HEK293 (cell line): ENCODE measurements at regions not wholly inside any gene's neighbourhood (a gene's known extent, or its start where the extent isn't known, plus 50 kb on each side); places are given as distances from the start of the nearest gene placed in this dataset.

Source experiments
- CTCF ChIA-PET: fragments of 350-600 bp; formaldehyde crosslinking; extraction: SDS; loops from one replicate; lab custom pipeline; 2021; ENCODE audit warnings: antibody characterized with exemption; lab: Yijun Ruan, JAX
- POLR2A ChIA-PET: fragments of 300-600 bp; formaldehyde crosslinking; extraction: SDS; loops from one replicate; lab custom pipeline; 2020; ENCODE audit warnings: antibody characterized with exemption, inconsistent platforms; lab: Yijun Ruan, JAX
- H3K27ac ChIP-seq: fragments of 200-500 bp; sonication (Bioruptor generic); 2 replicates; pipeline ENCODE4 v1.5.1; 2014; ENCODE audit warnings: low read depth, low read length, control low read depth, inconsistent platforms; ENCODE audit errors: extremely low read depth
- H3K36me3 ChIP-seq, 2 experiments: fragments of 200-500 bp in 1 of 2; sonication (Bioruptor generic) in 1 of 2; 1 replicate in 1 of 2; 2 replicates in 1 of 2; pipeline ENCODE4 v1.5.1; 2014 to 2017; ENCODE audit warnings: inconsistent platforms in 2 of 2, low read length in 2 of 2; ENCODE audit not compliant: control insufficient read depth in 2 of 2, insufficient read depth in 1 of 2
- H3K4me1 ChIP-seq: fragments of 200-500 bp; sonication (Bioruptor generic); 2 replicates; pipeline ENCODE4 v1.5.1; 2014; ENCODE audit warnings: mild to moderate bottlenecking, low read length, inconsistent platforms; ENCODE audit not compliant: control insufficient read depth, insufficient read depth
- H3K4me3 ChIP-seq: 2 replicates; pipeline ENCODE4 v1.5.1; 2011; ENCODE audit warnings: low read depth, mild to moderate bottlenecking, control low read depth, low read length, moderate library complexity
- H3K9me3 ChIP-seq: fragments of 200-500 bp; sonication (Bioruptor generic); 2 replicates; pipeline ENCODE4 v1.5.1; 2014; ENCODE audit warnings: low read depth, low read length, inconsistent platforms; ENCODE audit not compliant: control insufficient read depth, insufficient read depth
- GLIS2 ChIP-seq: fragments of 450-650 bp; formaldehyde crosslinking; IDR thresholded peaks from 2 replicates; pipeline ENCODE4 v1.5.1; 2016; ENCODE audit warnings: missing biosample characterization, missing genetic modification characterization
- PATZ1 ChIP-seq: fragments of 450-650 bp; formaldehyde crosslinking; IDR thresholded peaks from 2 replicates; pipeline ENCODE4 v1.5.1; 2016; ENCODE audit warnings: missing biosample characterization, missing genetic modification characterization
- PRDM6 ChIP-seq: fragments of 450-650 bp; formaldehyde crosslinking; IDR thresholded peaks from 2 replicates; pipeline ENCODE4 v1.5.1; 2017; ENCODE audit warnings: missing biosample characterization, missing genetic modification characterization
- SETDB1 ChIP-seq: IDR thresholded peaks from one replicate; pipeline ENCODE4 v1.6.1; 2017; ENCODE audit warnings: mild to moderate bottlenecking, low read length, moderate library complexity, mixed read lengths; ENCODE audit not compliant: insufficient read length
- SP3 ChIP-seq: fragments of 450-650 bp; formaldehyde crosslinking; IDR thresholded peaks from 2 replicates; pipeline ENCODE4 v1.5.1; 2016; ENCODE audit warnings: missing biosample characterization, missing genetic modification characterization
- YY1 ChIP-seq: fragments of 450-650 bp; formaldehyde crosslinking; IDR thresholded peaks from 2 replicates; pipeline ENCODE4 v1.5.1; 2018; ENCODE audit warnings: missing biosample characterization, missing genetic modification characterization
- ZBTB1 ChIP-seq: fragments of 450-650 bp; formaldehyde crosslinking; IDR thresholded peaks from 2 replicates; pipeline ENCODE4 v1.5.1; 2016; ENCODE audit warnings: missing biosample characterization, missing genetic modification characterization
- ZFP37 ChIP-seq: fragments of 450-650 bp; formaldehyde crosslinking; IDR thresholded peaks from 2 replicates; pipeline ENCODE4 v1.5.1; 2016; ENCODE audit warnings: missing biosample characterization, missing genetic modification characterization
- ZNF112 ChIP-seq: fragments of 450-650 bp; formaldehyde crosslinking; IDR thresholded peaks from 2 replicates; pipeline ENCODE4 v1.5.0; 2017; ENCODE audit warnings: missing biosample characterization, missing genetic modification characterization
- ZNF221 ChIP-seq: fragments of 450-650 bp; formaldehyde crosslinking; IDR thresholded peaks from 2 replicates; pipeline ENCODE4 v1.5.1; 2017; ENCODE audit warnings: missing biosample characterization, missing genetic modification characterization, borderline replicate concordance
- ZNF248 ChIP-seq: fragments of 450-650 bp; formaldehyde crosslinking; IDR thresholded peaks from 2 replicates; pipeline ENCODE4 v1.5.1; 2017; ENCODE audit warnings: missing biosample characterization, missing genetic modification characterization
- ZNF266 ChIP-seq: fragments of 450-650 bp; formaldehyde crosslinking; IDR thresholded peaks from 2 replicates; pipeline ENCODE4 v1.5.1; 2016; ENCODE audit warnings: missing biosample characterization, missing genetic modification characterization, low read depth
- ZNF280D ChIP-seq: fragments of 450-650 bp; formaldehyde crosslinking; IDR thresholded peaks from 2 replicates; pipeline ENCODE4 v1.5.1; 2016; ENCODE audit warnings: missing biosample characterization, missing genetic modification characterization
- ZNF530 ChIP-seq: fragments of 450-650 bp; formaldehyde crosslinking; IDR thresholded peaks from 2 replicates; pipeline ENCODE4 v1.5.1; 2016; ENCODE audit warnings: low read depth, missing biosample characterization, missing genetic modification characterization
- TF ChIP-seq, protein P1 (sequence below): fragments of 450-650 bp; formaldehyde crosslinking; IDR thresholded peaks from 2 replicates; pipeline ENCODE4 v1.5.1; 2016; ENCODE audit warnings: missing biosample characterization, missing genetic modification characterization
- TF ChIP-seq, protein P2 (sequence below): fragments of 450-650 bp; formaldehyde crosslinking; IDR thresholded peaks from 2 replicates; pipeline ENCODE4 v1.5.1; 2016; ENCODE audit warnings: missing biosample characterization, missing genetic modification characterization
- TF ChIP-seq, protein P3 (sequence below): fragments of 450-650 bp; formaldehyde crosslinking; IDR thresholded peaks from 2 replicates; pipeline ENCODE4 v1.5.1; 2016; ENCODE audit warnings: missing biosample characterization, missing genetic modification characterization
- TF ChIP-seq, protein P4 (sequence below): fragments of 450-650 bp; formaldehyde crosslinking; IDR thresholded peaks from 2 replicates; pipeline ENCODE4 v1.5.1; 2017; ENCODE audit warnings: missing biosample characterization, missing genetic modification characterization

GRCh38 chr17:70394473-70395232, 225.3 kb downstream of the KCNJ2 start:
- Histone ChIP-seq H3K4me3 (no peak overlapping the region), H3K36me3 (no peaks in the 10 kb centered on the region), H3K9me3 (no peaks in the 10 kb centered on the region), H3K4me1 (no peaks in the 10 kb centered on the region), H3K27ac (no peak overlapping the region)
- TF ChIP-seq, protein P1, sequence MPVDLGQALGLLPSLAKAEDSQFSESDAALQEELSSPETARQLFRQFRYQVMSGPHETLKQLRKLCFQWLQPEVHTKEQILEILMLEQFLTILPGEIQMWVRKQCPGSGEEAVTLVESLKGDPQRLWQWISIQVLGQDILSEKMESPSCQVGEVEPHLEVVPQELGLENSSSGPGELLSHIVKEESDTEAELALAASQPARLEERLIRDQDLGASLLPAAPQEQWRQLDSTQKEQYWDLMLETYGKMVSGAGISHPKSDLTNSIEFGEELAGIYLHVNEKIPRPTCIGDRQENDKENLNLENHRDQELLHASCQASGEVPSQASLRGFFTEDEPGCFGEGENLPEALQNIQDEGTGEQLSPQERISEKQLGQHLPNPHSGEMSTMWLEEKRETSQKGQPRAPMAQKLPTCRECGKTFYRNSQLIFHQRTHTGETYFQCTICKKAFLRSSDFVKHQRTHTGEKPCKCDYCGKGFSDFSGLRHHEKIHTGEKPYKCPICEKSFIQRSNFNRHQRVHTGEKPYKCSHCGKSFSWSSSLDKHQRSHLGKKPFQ (tag by site-specific recombination): no peak
- no peak for TF ChIP-seq ZNF221 (tag by site-specific recombination)
- no peak for TF ChIP-seq ZBTB1 (tag by site-specific recombination)
- TF ChIP-seq, protein P2, sequence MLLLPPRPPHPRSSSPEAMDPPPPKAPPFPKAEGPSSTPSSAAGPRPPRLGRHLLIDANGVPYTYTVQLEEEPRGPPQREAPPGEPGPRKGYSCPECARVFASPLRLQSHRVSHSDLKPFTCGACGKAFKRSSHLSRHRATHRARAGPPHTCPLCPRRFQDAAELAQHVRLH (tag by site-specific recombination): no peak
- no peak for TF ChIP-seq ZNF266 (tag by site-specific recombination)
- no peak for TF ChIP-seq ZNF530 (tag by site-specific recombination)
- no peak for TF ChIP-seq SETDB1
- TF ChIP-seq ZFP37 (tag by site-specific recombination): no peak
- no peak for TF ChIP-seq ZNF248 (tag by site-specific recombination)
- no peak for TF ChIP-seq ZNF112
- TF ChIP-seq SP3: no peak
- no peak for TF ChIP-seq PATZ1 (tag by site-specific recombination)
- no peak for TF ChIP-seq ZNF280D
- ChIA-PET POLR2A (no interaction called here), CTCF (no interaction called here)

GRCh38 chr17:70405492-70406220, 236.3 kb downstream of the KCNJ2 start:
- H3K4me1 ChIP-seq: peaks cover 9% of the 10 kb centered on the region; the same call in 1 of the 2 replicates
- H3K36me3 ChIP-seq: no peaks in the 10 kb centered on the region
- H3K27ac ChIP-seq: no peak overlapping the region
- H3K4me3 ChIP-seq: no peak overlapping the region
- no peaks in the 10 kb centered on the region for H3K9me3 ChIP-seq
- ChIA-PET CTCF (interaction anchor here (0.7 kb wide), 1 partner anchor 53 kb away, joined by 3 read pairs; no protein-coding TSS in a partner anchor), POLR2A (no interaction called here)
- TF ChIP-seq ZBTB1 (tag by site-specific recombination): no peak
- no peak for TF ChIP-seq GLIS2
- no peak for TF ChIP-seq YY1 (tag by site-specific recombination)
- TF ChIP-seq, protein P3, sequence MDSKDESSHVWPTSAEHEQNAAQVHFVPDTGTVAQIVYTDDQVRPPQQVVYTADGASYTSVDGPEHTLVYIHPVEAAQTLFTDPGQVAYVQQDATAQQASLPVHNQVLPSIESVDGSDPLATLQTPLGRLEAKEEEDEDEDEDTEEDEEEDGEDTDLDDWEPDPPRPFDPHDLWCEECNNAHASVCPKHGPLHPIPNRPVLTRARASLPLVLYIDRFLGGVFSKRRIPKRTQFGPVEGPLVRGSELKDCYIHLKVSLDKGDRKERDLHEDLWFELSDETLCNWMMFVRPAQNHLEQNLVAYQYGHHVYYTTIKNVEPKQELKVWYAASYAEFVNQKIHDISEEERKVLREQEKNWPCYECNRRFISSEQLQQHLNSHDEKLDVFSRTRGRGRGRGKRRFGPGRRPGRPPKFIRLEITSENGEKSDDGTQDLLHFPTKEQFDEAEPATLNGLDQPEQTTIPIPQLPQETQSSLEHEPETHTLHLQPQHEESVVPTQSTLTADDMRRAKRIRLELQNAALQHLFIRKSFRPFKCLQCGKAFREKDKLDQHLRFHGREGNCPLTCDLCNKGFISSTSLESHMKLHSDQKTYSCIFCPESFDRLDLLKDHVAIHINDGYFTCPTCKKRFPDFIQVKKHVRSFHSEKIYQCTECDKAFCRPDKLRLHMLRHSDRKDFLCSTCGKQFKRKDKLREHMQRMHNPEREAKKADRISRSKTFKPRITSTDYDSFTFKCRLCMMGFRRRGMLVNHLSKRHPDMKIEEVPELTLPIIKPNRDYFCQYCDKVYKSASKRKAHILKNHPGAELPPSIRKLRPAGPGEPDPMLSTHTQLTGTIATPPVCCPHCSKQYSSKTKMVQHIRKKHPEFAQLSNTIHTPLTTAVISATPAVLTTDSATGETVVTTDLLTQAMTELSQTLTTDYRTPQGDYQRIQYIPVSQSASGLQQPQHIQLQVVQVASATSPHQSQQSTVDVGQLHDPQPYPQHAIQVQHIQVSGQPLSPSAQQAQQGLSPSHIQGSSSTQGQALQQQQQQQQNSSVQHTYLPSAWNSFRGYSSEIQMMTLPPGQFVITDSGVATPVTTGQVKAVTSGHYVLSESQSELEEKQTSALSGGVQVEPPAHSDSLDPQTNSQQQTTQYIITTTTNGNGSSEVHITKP (tag by site-specific recombination): 0 out of 2 replicates have a peak, but pooled peaks have one; percentile 8
- TF ChIP-seq PRDM6 (tag by site-specific recombination): no peak
- TF ChIP-seq, protein P4, sequence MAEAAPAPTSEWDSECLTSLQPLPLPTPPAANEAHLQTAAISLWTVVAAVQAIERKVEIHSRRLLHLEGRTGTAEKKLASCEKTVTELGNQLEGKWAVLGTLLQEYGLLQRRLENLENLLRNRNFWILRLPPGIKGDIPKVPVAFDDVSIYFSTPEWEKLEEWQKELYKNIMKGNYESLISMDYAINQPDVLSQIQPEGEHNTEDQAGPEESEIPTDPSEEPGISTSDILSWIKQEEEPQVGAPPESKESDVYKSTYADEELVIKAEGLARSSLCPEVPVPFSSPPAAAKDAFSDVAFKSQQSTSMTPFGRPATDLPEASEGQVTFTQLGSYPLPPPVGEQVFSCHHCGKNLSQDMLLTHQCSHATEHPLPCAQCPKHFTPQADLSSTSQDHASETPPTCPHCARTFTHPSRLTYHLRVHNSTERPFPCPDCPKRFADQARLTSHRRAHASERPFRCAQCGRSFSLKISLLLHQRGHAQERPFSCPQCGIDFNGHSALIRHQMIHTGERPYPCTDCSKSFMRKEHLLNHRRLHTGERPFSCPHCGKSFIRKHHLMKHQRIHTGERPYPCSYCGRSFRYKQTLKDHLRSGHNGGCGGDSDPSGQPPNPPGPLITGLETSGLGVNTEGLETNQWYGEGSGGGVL (tag by site-specific recombination): peak; percentile 51
